HL-60 (cell line): ENCODE measurements at regions not wholly inside any gene's neighbourhood (a gene's known extent, or its start where the extent isn't known, plus 50 kb on each side); places are given as distances from the start of the nearest gene placed in this dataset.

Experiments
- DNase-seq, 2 experiments: peaks; one replicate each; pipeline ENCODE4 v3.0.0-alpha.2; 2010 to 2020; ENCODE audit warnings: low read depth in 1 of 2, low spot score in 1 of 2
- H3K27ac ChIP-seq: fragments of 250-450 bp; sonication (Bioruptor Pico); replicated peaks from 2 replicates; pipeline ENCODE4 v1.5.1; 2020; ENCODE audit warnings: mild to moderate bottlenecking, moderate library complexity
- H3K27me3 ChIP-seq: fragments of 250-450 bp; sonication (Bioruptor Pico); 2 replicates; pipeline ENCODE4 v1.5.1; 2021; ENCODE audit warnings: mild to moderate bottlenecking, moderate library complexity; ENCODE audit not compliant: insufficient read depth, poor library complexity, severe bottlenecking
- H3K4me3 ChIP-seq: replicated peaks from 2 replicates; pipeline ENCODE4 v1.5.1; 2011; ENCODE audit warnings: mild to moderate bottlenecking, control low read depth, low read length; ENCODE audit not compliant: insufficient read depth
- CTCF ChIP-seq: IDR thresholded peaks from one replicate; pipeline ENCODE4 v1.5.1; 2011; ENCODE audit warnings: low read length, control low read depth, inconsistent platforms; ENCODE audit not compliant: insufficient read depth
- GABPA ChIP-seq: IDR thresholded peaks from 2 replicates; pipeline ENCODE4 v1.6.1; 2012; ENCODE audit warnings: low read depth
- POLR2AphosphoS5 ChIP-seq: IDR thresholded peaks from 2 replicates; pipeline ENCODE4 v1.6.1; 2012; ENCODE audit warnings: low read depth
- REST ChIP-seq: IDR thresholded peaks from 2 replicates; pipeline ENCODE4 v1.6.1; 2012; ENCODE audit warnings: low read depth; ENCODE audit not compliant: insufficient replicate concordance
- SPI1 ChIP-seq: IDR thresholded peaks from 2 replicates; pipeline ENCODE4 v1.6.1; 2012; ENCODE audit warnings: low read depth, mild to moderate bottlenecking, borderline replicate concordance

- H3K27ac ChIP-seq, result no peak overlapping the region
- DNase-seq, result peak; percentile 38 to 81
Observed at GRCh38 chr2:2466534-2466933, 135.5 kb upstream of the MYT1L start.

GRCh38 chr2:2464643-2465042, 133.6 kb upstream of the MYT1L start:
- no peak for TF ChIP-seq POLR2AphosphoS5
- no peak for TF ChIP-seq GABPA
- no peak for TF ChIP-seq SPI1
- TF ChIP-seq REST, result no peak
- TF ChIP-seq CTCF, result no peak
- no peak overlapping the region for H3K27ac ChIP-seq
- no peak overlapping the region for H3K4me3 ChIP-seq
- DNase-seq, result no peak
- H3K27me3 ChIP-seq, result no peaks in the 10 kb centered on the region

More at GRCh38 chr2:2466534-2466933, 135.5 kb upstream of the MYT1L start:
- TF ChIP-seq CTCF (no peak), SPI1 (peak; percentile 77; the same call in 1 of the 2 replicates)
- H3K4me3 ChIP-seq, result no peak overlapping the region
- no peaks in the 10 kb centered on the region for H3K27me3 ChIP-seq

GRCh38 chr2:2464094-2464493, 133.0 kb upstream of the MYT1L start:
- TF ChIP-seq POLR2AphosphoS5 (no peak), SPI1 (no peak), GABPA (no peak), REST (no peak), CTCF (no peak)
- DNase-seq, result no peak
- no peaks in the 10 kb centered on the region for H3K27me3 ChIP-seq
- H3K4me3 ChIP-seq, result no peak overlapping the region
- H3K27ac ChIP-seq, result no peak overlapping the region

GRCh38 chr2:2456721-2457120, 125.6 kb upstream of the MYT1L start:
- TF ChIP-seq GABPA (no peak), POLR2AphosphoS5 (no peak), REST (no peak), SPI1 (no peak), CTCF (no peak)
- H3K27ac ChIP-seq, result no peak overlapping the region
- DNase-seq, result no peak
- no peaks in the 10 kb centered on the region for H3K27me3 ChIP-seq
- H3K4me3 ChIP-seq, result no peak overlapping the region
